Mesothelial cell of epicardium (in vitro differentiated cells): ENCODE measurements at regions not wholly inside any gene's neighbourhood (a gene's known extent, or its start where the extent isn't known, plus 50 kb on each side); places are given as distances from the start of the nearest gene placed in this dataset.

Experiments used
- DNase-seq, 2 experiments: peaks; one replicate each; pipeline ENCODE4 v3.0.0; 2021; ENCODE audit warnings: low spot score in 2 of 2; ENCODE audit not compliant: unreplicated experiment in 2 of 2
- H3K27ac Mint-ChIP-seq: 2 replicates; pipeline ENCODE4 v1.8.0; 2021; ENCODE audit warnings: mixed read lengths
- H3K27me3 Mint-ChIP-seq: 2 replicates; pipeline ENCODE4 v1.8.0; 2021; ENCODE audit warnings: low read depth, mixed read lengths
- H3K36me3 Mint-ChIP-seq: 2 replicates; pipeline ENCODE4 v1.8.0; 2021; ENCODE audit warnings: mixed read lengths
- H3K4me1 Mint-ChIP-seq: 2 replicates; pipeline ENCODE4 v1.8.0; 2021; ENCODE audit warnings: mixed read lengths
- H3K4me3 Mint-ChIP-seq: 2 replicates; pipeline ENCODE4 v1.8.0; 2021; ENCODE audit warnings: mild to moderate bottlenecking, moderate library complexity, mixed read lengths
- H3K9me3 Mint-ChIP-seq: 2 replicates; pipeline ENCODE4 v1.8.0; 2021; ENCODE audit warnings: mixed read lengths
- TF ChIP-seq, protein P1 (sequence below): fragments of 200-600 bp; sonication (generic); IDR thresholded peaks from one replicate; pipeline ENCODE4 v1.5.0; 2021; ENCODE audit warnings: antibody characterized with exemption; ENCODE audit not compliant: unreplicated experiment

DNA sequence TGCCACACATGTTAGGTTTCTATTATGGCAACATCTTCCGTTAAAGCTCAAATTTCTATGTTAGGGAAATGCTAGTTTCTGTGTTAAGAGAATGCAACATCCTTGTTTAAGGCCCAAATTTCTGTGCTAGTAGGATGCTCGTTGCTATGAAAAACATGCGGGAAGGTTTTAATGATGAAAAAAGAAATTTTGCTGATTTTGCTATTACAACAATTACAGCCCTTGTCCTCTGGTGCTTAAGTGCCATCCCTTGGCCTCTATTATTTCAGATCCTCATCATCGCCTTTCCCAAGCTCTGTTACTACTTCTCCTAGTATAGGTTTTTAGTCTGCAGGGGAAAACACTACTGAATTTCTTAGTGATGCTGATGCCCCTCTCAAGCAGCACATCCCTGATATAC lies 412.6 kb upstream of the NDST3 start:
- H3K9me3 Mint-ChIP-seq: peaks cover 41% of the 10 kb centered on the region
- H3K4me3 Mint-ChIP-seq: no peak overlapping the region
- H3K27ac Mint-ChIP-seq: no peak overlapping the region
- TF ChIP-seq, protein P1, sequence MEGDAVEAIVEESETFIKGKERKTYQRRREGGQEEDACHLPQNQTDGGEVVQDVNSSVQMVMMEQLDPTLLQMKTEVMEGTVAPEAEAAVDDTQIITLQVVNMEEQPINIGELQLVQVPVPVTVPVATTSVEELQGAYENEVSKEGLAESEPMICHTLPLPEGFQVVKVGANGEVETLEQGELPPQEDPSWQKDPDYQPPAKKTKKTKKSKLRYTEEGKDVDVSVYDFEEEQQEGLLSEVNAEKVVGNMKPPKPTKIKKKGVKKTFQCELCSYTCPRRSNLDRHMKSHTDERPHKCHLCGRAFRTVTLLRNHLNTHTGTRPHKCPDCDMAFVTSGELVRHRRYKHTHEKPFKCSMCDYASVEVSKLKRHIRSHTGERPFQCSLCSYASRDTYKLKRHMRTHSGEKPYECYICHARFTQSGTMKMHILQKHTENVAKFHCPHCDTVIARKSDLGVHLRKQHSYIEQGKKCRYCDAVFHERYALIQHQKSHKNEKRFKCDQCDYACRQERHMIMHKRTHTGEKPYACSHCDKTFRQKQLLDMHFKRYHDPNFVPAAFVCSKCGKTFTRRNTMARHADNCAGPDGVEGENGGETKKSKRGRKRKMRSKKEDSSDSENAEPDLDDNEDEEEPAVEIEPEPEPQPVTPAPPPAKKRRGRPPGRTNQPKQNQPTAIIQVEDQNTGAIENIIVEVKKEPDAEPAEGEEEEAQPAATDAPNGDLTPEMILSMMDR: no peak
- peaks cover 4% of the 10 kb centered on the region for H3K36me3 Mint-ChIP-seq
- peaks cover 5% of the 10 kb centered on the region for H3K4me1 Mint-ChIP-seq
- H3K27me3 Mint-ChIP-seq: no peaks in the 10 kb centered on the region
- no peak for DNase-seq

DNA sequence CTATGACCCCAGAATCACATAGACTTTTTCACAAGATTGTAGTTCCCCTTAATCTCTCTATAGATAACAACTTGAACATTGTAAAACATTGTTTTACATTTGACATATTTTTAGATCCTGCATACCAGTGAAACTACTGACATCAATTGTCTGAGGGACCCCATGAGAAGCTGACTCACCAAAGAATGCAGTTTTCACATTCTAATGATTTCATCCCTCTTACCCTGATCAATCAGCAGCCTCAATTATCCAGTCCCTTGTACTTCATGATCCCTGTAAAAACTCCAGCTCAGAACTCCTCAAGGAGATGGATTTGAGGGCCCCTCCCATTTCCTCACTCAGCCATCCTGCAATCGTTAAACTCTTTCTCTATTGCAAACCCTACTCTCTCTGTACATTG lies 411.0 kb upstream of the NDST3 start:
- no peak for DNase-seq

DNA sequence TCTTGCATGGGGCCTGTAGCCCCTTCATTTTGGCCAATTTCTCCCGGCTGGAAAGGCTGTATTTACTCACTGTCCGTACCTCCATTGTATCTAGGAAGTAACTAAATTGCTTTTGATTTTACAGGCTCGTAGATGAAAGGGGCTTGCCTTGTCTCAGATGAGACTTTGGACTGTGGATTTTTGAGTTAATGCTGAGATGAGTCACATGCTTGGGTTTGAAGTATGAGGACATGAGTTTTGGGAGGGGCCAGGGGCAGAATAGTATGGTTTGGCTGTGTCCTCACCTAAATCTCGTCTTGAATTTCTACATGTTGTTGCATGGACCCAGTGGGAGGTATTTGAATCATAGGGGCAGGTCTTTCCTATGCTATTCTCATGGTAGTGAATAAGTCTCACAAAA lies 407.6 kb upstream of the NDST3 start:
- H3K4me3 Mint-ChIP-seq: no peak overlapping the region
- TF ChIP-seq, protein P1: no peak
- peaks cover 22% of the 10 kb centered on the region for H3K9me3 Mint-ChIP-seq
- H3K36me3 Mint-ChIP-seq: no peaks in the 10 kb centered on the region
- H3K4me1 Mint-ChIP-seq: peaks cover 5% of the 10 kb centered on the region
- H3K27ac Mint-ChIP-seq: no peak overlapping the region
- no peak for DNase-seq
- H3K27me3 Mint-ChIP-seq: no peaks in the 10 kb centered on the region

More for the DNA sequence above, 411.0 kb upstream of the NDST3 start:
- no peak overlapping the region for H3K27ac Mint-ChIP-seq
- TF ChIP-seq, protein P1: no peak
- H3K4me1 Mint-ChIP-seq: peaks cover 5% of the 10 kb centered on the region
- no peak overlapping the region for H3K4me3 Mint-ChIP-seq
- peaks cover 32% of the 10 kb centered on the region for H3K9me3 Mint-ChIP-seq
- no peaks in the 10 kb centered on the region for H3K27me3 Mint-ChIP-seq
- no peaks in the 10 kb centered on the region for H3K36me3 Mint-ChIP-seq

DNA sequence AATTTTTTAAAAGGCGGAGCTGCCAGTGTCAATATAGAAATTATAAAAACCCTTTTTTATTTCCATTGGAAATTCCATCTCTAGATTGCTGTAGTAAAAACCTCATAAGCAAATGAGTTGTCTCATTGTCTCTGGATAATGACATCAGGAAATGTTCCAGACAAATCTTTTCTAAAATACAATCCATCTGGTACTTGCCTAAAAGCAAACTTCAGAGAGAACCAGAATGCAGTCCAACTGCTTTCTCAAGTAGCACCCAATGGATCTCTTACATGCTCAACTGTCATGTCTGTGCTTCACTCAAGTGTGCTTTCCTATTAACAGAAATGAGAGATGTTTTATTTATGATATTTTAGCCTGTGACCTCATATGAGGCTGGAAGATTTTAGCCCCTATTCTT lies 399.6 kb upstream of the NDST3 start:
- no peak overlapping the region for H3K4me3 Mint-ChIP-seq
- H3K4me1 Mint-ChIP-seq: peaks cover 6% of the 10 kb centered on the region
- H3K9me3 Mint-ChIP-seq: peaks cover 14% of the 10 kb centered on the region
- no peak overlapping the region for H3K27ac Mint-ChIP-seq
- no peak for DNase-seq
- TF ChIP-seq, protein P1: no peak
- H3K27me3 Mint-ChIP-seq: no peaks in the 10 kb centered on the region
- no peaks in the 10 kb centered on the region for H3K36me3 Mint-ChIP-seq

DNA sequence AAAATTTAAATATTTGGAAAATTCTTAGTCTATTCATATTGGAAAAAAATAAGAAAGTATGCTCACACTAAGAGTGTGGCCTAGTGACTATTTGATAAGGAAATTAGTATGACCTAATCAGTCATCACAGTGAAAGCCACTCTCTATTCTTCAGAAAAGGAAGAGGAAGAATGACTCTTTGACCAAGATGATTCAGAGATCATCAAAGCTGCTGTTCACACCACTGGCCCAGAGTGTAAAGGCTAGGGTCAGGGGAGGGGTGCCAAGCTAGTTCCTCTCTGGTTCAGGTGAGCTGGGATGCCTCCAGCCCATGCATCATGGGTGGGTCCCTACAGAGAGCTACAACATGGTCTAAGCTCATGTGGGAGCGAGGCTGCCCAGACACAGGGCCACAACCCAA lies 396.9 kb upstream of the NDST3 start:
- TF ChIP-seq, protein P1: no peak
- Mint-ChIP-seq H3K4me1 (peaks cover 16% of the 10 kb centered on the region), H3K9me3 (peaks cover 3% of the 10 kb centered on the region), H3K27ac (no peak overlapping the region), H3K36me3 (no peaks in the 10 kb centered on the region), H3K4me3 (no peak overlapping the region), H3K27me3 (no peaks in the 10 kb centered on the region)
- no peak for DNase-seq

DNA sequence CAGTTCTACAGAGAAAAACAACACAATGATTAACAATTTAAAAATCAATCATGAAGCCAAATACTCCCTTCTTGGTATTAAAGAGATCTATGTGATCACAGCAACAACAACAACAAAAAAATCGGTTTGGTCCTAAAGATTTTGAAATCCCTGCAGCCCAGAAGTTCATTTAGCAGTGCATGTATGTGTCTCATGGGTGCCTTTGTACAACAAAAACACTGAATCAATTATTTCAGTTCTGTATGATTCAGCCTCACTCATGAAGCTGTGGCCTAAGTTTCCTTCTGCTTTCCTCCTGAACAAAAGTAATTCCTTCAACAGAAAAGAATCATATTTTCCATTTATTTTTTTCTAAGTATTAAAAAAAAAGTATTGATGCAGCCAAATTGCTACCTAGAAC lies 393.4 kb upstream of the NDST3 start:
- peaks cover 2% of the 10 kb centered on the region for H3K36me3 Mint-ChIP-seq
- H3K27me3 Mint-ChIP-seq: no peaks in the 10 kb centered on the region
- H3K9me3 Mint-ChIP-seq: peaks cover 5% of the 10 kb centered on the region
- TF ChIP-seq, protein P1: no peak
- H3K27ac Mint-ChIP-seq: no peak overlapping the region
- peaks cover 11% of the 10 kb centered on the region for H3K4me1 Mint-ChIP-seq
- H3K4me3 Mint-ChIP-seq: no peak overlapping the region
- DNase-seq: no peak
